DMS53 treated with DMSO at 0.1 percent for 48 hours (cell line): ENCODE measurements at regions not wholly inside any gene's neighbourhood (a gene's known extent, or its start where the extent isn't known, plus 50 kb on each side); places are given as distances from the start of the nearest gene placed in this dataset.
"Not testable (repeated sequence)": the region's sequence is repeated elsewhere in the genome, so short reads cannot be mapped to it uniquely, and the experiment has no call there.

Source experiments
- DNase-seq: peaks from one replicate; lab custom pipeline; 2025; ENCODE audit not compliant: unreplicated experiment; lab: John Stamatoyannopoulos, UW

DNA sequence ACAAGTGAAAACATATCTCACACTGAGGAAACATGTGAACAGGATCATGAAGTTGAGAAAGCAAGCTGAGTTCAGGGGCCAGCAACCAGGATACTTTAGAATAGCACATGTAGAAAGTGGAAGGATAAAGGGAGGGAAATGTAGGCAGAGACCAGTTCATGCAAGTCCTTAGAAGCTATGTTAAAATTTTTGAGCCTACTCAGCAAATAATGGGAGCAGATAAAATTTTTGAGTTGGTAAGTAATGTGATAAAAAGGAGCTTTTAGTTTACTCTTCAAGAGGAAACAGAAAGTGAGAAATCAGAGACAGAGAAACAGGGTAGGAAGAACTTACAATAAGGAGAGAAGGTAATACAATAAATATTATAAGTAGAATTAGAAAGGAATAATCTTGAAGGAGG is 105.6 kb upstream of the ZBTB20 start:
- DNase-seq, result no peak

DNA sequence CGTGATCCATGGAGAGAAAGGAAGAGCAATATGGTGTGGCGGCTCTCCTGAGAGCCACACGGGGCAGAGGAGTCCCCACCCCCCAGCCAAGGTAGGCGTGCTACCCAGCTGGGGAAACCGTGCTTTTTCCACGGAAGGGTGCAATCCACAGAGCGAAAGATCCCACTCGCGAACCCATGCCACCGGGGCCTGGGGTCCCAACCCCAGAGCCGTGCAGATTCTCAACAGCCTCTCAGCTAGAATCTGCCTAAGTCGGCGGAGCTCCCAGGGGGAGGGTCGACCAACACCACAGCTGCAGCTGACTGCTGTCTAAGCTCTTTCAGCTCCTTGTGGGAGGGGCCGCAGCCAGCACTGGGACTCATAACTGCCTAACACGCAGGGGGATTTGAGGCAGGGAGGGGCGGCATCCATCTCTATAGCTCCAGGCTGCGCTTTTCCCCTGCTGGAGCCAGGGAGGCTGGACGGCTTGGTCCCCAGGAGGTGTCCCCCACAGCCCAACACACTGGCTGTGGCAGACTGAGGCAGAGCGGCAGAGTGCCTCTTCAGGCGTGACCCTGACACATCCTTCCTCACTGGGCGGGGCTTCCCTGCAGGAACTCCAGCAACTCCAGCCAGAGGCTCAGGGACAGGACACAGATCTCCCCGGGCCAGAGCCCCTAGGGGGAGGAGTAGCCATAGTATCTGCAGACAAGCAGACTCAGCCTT is 107.6 kb upstream of the ZBTB20 start:
- no peak for DNase-seq

DNA sequence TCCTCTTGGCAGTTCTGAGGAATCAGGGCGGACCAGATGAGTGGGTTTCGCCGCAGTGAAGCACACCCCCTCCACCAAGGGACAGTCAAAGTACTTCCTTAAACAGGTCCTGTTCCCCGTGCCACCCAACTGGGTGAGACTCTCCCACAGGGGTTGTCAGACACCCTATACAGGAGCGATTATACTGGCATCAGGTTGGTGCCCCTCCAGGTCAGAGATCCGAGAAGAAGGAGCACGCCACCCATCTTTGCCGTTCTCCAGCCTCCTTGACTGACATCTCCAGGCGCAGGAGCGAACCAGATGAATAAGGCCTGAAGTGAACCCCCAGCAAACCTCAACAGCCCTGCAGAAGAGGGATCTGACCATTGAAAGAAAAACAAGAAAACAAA is 108.1 kb upstream of the ZBTB20 start:
- DNase-seq, result no peak

DNA sequence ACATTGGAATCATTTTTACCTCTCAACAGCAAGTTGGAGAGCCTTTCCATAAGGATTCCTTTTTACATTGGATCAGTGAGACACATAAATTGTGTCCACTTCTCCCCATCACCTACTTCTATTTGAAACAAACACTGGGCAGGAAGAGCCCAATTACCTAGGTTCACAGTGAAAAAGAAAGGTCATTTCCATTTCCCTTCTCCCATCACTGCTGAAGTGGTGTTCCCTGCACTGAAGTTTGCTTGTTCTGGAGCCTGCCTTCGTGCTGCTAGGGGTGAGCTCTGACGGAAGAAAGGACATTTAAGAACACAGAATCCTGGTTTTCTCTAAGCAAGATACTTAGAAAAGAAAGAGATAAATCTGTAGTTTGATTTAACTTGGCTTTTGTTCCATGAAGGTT is 123.8 kb upstream of the ZBTB20 start:
- no peak for DNase-seq

- DNase-seq, result peak; percentile 55
Measured at GRCh38 chr3:115272036-115272824, 125.1 kb upstream of the ZBTB20 start.

- no peak for DNase-seq
Measured at GRCh38 chr3:115275896-115276295, 128.8 kb upstream of the ZBTB20 start.

GRCh38 chr3:115279939-115280338 is 132.9 kb upstream of the ZBTB20 start:
- no peak for DNase-seq

DNA sequence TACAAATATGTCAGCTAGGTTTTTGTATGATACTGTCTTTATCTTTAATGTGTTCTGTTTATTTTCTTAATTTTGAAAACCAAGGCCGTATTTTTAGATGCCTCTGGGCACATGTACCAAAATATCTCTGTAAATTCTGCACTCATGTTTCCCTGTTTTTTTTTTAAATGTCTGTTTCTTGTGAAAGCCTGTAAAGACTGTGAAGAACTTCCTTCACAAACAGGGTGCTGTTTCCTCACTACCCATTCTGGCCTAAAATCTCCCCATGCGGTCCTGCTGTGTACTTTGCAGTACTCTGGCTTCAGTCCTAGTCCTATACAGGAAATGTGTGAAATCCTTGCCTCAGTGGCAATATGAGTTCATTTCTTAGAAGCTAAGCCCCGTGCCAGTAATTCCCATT is 133.4 kb upstream of the ZBTB20 start:
- DNase-seq, result no peak

DNA sequence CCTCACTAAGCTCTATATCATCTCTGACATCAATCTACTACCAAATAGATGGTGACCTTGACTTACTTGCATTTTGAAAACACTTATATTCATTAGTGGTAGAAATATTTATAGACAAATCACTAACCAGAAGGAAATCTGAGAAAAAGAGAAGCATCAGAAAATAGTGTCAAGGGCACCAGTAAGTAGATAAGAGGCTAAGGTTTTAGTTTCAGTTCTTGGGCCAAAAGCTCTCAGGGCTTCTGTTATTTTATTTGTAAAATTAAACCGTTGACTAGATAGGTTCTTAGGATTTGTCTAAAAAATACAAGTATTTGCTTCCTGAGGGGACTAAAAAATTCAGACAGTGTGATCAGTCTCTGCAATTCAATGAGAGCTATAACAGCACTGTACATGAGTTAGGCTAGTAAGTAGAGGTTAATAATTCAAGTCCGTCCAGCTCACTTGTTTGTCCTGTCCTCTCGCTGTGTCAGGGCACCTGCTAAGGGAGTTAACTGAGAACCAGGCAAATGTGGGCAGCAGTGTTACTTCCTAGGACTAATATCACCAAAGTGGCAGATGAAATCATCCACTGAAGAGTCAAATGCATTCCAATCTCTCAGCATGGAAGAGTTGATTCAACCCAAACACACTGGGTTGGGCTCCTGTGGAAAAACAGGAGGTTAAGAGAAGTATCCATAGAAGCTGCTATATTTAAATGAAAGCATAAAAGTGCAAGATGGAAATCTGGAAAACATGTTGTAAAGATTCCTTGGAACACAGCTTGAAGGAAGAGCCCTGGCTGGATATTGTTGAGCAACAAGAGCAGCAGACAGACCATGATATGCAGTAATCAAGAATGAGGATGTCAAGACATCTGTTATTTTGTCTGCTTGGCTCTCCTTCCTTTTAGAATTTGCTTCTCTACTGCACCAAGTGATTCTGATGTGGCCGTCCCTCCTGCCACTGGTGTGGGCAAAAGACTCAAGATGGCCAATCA is 134.9 kb upstream of the ZBTB20 start:
- DNase-seq, result no peak

DNA sequence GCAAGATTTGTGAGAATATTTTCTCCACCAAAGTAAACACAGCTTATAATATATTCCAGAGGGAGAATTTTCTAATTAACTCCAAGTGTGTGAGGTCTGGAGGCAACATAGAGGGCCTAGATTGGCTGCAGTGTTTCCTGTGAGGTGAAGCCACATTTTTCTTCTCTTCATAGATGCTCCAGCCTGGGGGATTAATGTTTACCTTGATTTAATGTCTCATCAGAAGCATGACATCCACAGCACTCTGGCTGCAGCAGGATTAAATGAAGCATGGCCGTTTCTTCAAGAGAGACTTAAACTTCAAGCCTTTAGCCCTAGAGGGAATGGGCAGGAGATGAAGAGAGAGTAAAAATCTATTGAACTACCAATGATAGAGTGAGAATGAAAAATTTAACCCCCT is 137.9 kb upstream of the ZBTB20 start:
- DNase-seq, result no peak

GRCh38 chr3:115286529-115287197 is 139.6 kb upstream of the ZBTB20 start:
- no peak for DNase-seq

GRCh38 chr3:115287198-115287597 is 140.1 kb upstream of the ZBTB20 start:
- DNase-seq, result no peak

DNA sequence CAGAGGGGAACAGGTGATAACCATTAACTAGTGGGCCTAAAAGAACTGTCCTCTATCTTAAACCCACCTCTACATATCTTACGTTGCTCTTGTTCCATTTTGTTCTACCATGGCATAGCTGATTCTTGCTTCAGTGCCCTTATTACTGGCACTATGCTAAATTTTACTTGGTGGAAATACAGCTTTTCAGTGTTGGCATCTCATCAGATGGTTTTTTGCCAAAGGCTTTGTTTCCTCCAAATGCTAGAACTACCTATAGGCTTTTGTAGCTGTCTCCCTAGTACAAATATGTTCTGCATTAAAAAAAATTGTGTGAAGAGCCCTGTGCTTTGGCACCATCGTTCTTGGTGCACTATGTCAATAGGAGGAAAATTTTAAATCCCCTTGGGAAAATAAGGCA is 145.0 kb upstream of the ZBTB20 start:
- no peak for DNase-seq

GRCh38 chr3:115292677-115293165 is 145.6 kb upstream of the ZBTB20 start:
- no peak for DNase-seq

DNA sequence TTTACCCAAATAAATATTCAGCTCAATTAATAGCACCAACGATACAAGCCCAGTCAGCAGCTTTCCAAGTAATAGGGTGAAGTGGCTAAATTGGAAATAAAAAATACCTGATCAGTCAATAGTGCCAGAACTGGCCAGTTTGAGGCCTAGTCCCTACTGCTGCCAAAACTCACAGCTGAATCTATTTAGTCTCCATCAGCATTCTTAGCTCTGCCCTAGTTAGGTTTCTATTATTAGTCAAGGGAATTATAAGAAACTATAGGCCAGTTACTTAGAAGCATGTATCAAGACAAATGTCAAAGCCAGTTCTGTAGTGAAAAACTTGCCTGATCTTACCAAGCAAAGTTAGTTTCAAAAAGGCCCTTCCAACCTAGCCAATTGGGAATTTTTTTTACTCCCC is 146.2 kb upstream of the ZBTB20 start:
- DNase-seq, result no peak

DNA sequence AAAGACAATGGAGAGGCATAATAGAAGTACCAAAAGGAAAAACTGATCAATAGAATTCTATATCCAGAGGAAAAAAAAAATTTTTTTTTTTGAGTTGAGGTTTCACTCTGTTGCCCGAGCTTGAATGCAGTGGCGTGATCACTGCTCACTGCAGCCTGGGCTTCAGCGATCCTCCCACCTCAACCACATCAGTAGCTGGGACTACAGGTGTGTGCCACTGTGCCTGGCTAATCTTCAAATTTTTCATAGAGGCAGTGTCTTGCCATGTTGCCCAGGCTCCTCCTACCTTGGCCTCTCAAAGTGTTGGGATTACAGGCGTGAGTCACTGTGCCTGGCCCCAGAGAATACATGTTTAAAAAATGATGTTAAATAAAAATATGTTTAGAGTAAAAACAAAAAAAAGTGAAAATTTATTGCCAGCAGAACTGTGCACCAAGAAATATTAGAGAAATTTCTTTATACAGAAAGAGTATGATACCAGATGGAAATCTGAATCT is 154.3 kb upstream of the ZBTB20 start:
- no peak for DNase-seq

- DNase-seq, result not testable (repeated sequence)
Measured at GRCh38 chr3:115317953-115318352, 170.9 kb upstream of the ZBTB20 start.

DNA sequence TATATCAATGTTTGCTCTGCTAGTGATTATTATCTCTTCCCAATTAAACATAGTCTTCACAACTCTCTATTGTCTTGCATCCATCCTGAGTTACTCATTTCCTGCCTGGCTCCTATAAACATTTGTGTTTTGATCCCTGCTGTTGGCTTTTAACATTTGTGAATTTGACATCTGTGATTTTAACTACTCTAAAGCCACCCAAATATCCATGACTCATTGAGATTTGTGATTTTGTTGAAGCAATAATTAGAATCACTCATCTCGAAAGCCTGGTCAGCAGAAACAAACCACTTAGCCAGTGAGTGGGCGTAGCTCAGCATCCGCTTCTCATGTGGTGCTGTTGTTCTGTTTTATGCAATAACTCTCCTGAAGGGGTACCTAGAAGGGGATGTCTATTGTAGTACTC is 174.3 kb upstream of the ZBTB20 start:
- no peak for DNase-seq

DNA sequence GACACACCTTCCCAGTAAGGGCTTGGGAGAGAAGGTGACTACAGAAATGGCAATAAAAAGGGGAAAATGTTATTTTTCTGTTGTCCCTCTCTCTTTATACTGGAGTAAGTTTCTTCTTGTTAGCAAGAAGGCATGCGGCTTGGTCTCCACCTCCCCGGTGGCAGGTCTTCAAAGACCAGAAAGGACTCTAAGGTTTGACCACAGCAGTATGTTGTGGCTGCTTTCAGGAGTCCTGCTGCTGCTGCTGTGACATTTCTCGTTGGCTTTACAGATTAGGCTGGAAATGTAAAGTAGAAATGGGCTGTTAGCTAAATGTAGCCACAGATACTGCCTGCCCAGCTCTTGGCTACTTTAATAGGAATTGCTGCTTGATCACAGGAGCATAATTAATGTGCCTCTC is 175.8 kb upstream of the ZBTB20 start:
- DNase-seq, result no peak

- DNase-seq, result no peak
Measured at GRCh38 chr3:115323380-115323779, 176.3 kb upstream of the ZBTB20 start.

GRCh38 chr3:115324056-115324455 is 177.0 kb upstream of the ZBTB20 start:
- no peak for DNase-seq
